Ramos (cell line): ENCODE measurements at regions not wholly inside any gene's neighbourhood (a gene's known extent, or its start where the extent isn't known, plus 50 kb on each side); places are given as distances from the start of the nearest gene placed in this dataset.

Source experiments
- in situ Hi-C: fragments of 300-500 bp; cut with MboI; formaldehyde crosslinking; loops from one replicate; pipeline ENCODE4 v1.14.3; 2022; ENCODE audit warnings: low sequenced_read_pairs; ENCODE audit not compliant: unreplicated experiment

- in situ Hi-C loops: no loop called here
Measured at GRCh38 chr13:33454844-33455705, 169.5 kb upstream of the STARD13 start.

- in situ Hi-C loops: no loop called here
Measured at GRCh38 chr13:33459702-33460101, 174.1 kb upstream of the STARD13 start.

GRCh38 chr13:33462109-33462508, 176.6 kb upstream of the STARD13 start:
- in situ Hi-C loops: no loop called here

GRCh38 chr13:33464345-33464744, 178.8 kb upstream of the STARD13 start:
- in situ Hi-C loops: no loop called here

- in situ Hi-C loops: no loop called here
Measured at GRCh38 chr13:33466262-33466661, 180.7 kb upstream of the STARD13 start.

GRCh38 chr13:33467556-33467955, 182.0 kb upstream of the STARD13 start:
- in situ Hi-C loops: no loop called here

GRCh38 chr13:33471204-33471603, 185.6 kb upstream of the STARD13 start:
- in situ Hi-C loops: no loop called here

GRCh38 chr13:33472446-33472845, 186.9 kb upstream of the STARD13 start:
- in situ Hi-C loops: no loop called here

GRCh38 chr13:33479105-33479504, 193.6 kb upstream of the STARD13 start:
- in situ Hi-C loops: no loop called here

- in situ Hi-C loops: no loop called here
Measured at GRCh38 chr13:33480561-33480960, 195.0 kb upstream of the STARD13 start.

- in situ Hi-C loops: no loop called here
Measured at GRCh38 chr13:33483471-33483870, 197.9 kb upstream of the STARD13 start.

GRCh38 chr13:33485247-33485646, 199.7 kb upstream of the STARD13 start:
- in situ Hi-C loops: no loop called here

- in situ Hi-C loops: no loop called here
Measured at GRCh38 chr13:33487575-33488243, 202.2 kb upstream of the STARD13 start.

GRCh38 chr13:33489563-33489962, 204.0 kb upstream of the STARD13 start:
- in situ Hi-C loops: no loop called here

GRCh38 chr13:33490461-33491327, 205.1 kb upstream of the STARD13 start:
- in situ Hi-C loops: no loop called here

GRCh38 chr13:33493672-33494365, 208.3 kb upstream of the STARD13 start:
- in situ Hi-C loops: no loop called here

GRCh38 chr13:33494596-33495204, 209.1 kb upstream of the STARD13 start:
- in situ Hi-C loops: no loop called here

- in situ Hi-C loops: no loop called here
Measured at GRCh38 chr13:33496336-33496735, 210.8 kb upstream of the STARD13 start.

- in situ Hi-C loops: no loop called here
Measured at GRCh38 chr13:33497146-33497845, 211.7 kb upstream of the STARD13 start.
